A549 (cell line): ENCODE measurements at regions not wholly inside any gene's neighbourhood (a gene's known extent, or its start where the extent isn't known, plus 50 kb on each side); places are given as distances from the start of the nearest gene placed in this dataset.

Experiments used
- ATOH8 ChIP-seq: fragments of 250-450 bp; sonication (Bioruptor Pico); IDR thresholded peaks from 2 replicates; pipeline ENCODE4 v1.5.0; 2020; ENCODE audit warnings: low read depth, mild to moderate bottlenecking, moderate library complexity
- BCL3 ChIP-seq: fragments of >200 bp; sonication (Bioruptor Twin); formaldehyde crosslinking; IDR thresholded peaks from 3 replicates; pipeline ENCODE4 v1.6.1; 2016
- BHLHE40 ChIP-seq: IDR thresholded peaks from 2 replicates; pipeline ENCODE4 v1.6.1; 2012; ENCODE audit warnings: low read depth, low read length, inconsistent platforms
- JUNB ChIP-seq: fragments of >200 bp; sonication (Bioruptor Twin); formaldehyde crosslinking; IDR thresholded peaks from 2 replicates; pipeline ENCODE4 v1.6.1; 2016
- MAX ChIP-seq: IDR thresholded peaks from 2 replicates; pipeline ENCODE4 v1.6.1; 2012
- POLR2A ChIP-seq: IDR thresholded peaks from 2 replicates; pipeline ENCODE4 v1.6.1; 2012; ENCODE audit warnings: mild to moderate bottlenecking, low read length
- RCOR1 ChIP-seq: fragments of 150-350 bp; IDR thresholded peaks from 2 replicates; pipeline ENCODE4 v1.6.1; 2014; ENCODE audit warnings: antibody characterized with exemption, low read length, low read depth
- RFX5 ChIP-seq: fragments of 450-650 bp; IDR thresholded peaks from 2 replicates; pipeline ENCODE4 v1.7.1; 2014; ENCODE audit warnings: antibody characterized with exemption, mild to moderate bottlenecking, moderate library complexity
- TF ChIP-seq, protein P1 (sequence below): fragments of >200 bp; sonication (Bioruptor Twin); formaldehyde crosslinking; IDR thresholded peaks from 3 replicates; pipeline ENCODE4 v1.5.1; 2016
- TF ChIP-seq, protein P2 (sequence below): fragments of 250-450 bp; sonication (Bioruptor Pico); IDR thresholded peaks from 2 replicates; pipeline ENCODE4 v1.5.0; 2021; ENCODE audit warnings: mild to moderate bottlenecking, moderate library complexity, borderline replicate concordance

DNA sequence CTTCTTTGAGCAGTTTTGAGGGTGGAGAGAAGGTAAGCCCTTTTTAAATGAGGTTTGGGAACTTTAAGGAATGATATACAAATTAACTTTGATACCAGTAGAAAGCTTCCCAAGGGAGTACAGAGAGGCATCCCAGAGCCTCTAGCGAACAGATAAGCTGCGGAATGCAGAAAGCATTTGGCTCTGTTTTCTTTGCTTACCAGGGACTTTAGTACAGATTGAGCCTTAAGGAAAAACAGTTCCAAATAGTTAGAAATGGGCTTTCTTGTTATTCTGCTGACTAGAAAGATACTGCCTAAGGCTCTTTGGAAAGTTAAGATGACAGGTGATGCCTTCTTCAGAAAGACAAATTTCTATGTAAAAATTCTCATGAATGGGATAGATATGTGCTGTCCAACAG, 261.7 kb upstream of the FOXN3 start:
- TF ChIP-seq RCOR1 (no peak), POLR2A (no peak), RFX5 (no peak), MAX (no peak), JUNB (no peak), BHLHE40 (no peak), BCL3 (no peak), ATOH8 (CRISPR knock-in tag) (no peak)
- TF ChIP-seq, protein P1, sequence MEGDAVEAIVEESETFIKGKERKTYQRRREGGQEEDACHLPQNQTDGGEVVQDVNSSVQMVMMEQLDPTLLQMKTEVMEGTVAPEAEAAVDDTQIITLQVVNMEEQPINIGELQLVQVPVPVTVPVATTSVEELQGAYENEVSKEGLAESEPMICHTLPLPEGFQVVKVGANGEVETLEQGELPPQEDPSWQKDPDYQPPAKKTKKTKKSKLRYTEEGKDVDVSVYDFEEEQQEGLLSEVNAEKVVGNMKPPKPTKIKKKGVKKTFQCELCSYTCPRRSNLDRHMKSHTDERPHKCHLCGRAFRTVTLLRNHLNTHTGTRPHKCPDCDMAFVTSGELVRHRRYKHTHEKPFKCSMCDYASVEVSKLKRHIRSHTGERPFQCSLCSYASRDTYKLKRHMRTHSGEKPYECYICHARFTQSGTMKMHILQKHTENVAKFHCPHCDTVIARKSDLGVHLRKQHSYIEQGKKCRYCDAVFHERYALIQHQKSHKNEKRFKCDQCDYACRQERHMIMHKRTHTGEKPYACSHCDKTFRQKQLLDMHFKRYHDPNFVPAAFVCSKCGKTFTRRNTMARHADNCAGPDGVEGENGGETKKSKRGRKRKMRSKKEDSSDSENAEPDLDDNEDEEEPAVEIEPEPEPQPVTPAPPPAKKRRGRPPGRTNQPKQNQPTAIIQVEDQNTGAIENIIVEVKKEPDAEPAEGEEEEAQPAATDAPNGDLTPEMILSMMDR: no peak
- TF ChIP-seq, protein P2, sequence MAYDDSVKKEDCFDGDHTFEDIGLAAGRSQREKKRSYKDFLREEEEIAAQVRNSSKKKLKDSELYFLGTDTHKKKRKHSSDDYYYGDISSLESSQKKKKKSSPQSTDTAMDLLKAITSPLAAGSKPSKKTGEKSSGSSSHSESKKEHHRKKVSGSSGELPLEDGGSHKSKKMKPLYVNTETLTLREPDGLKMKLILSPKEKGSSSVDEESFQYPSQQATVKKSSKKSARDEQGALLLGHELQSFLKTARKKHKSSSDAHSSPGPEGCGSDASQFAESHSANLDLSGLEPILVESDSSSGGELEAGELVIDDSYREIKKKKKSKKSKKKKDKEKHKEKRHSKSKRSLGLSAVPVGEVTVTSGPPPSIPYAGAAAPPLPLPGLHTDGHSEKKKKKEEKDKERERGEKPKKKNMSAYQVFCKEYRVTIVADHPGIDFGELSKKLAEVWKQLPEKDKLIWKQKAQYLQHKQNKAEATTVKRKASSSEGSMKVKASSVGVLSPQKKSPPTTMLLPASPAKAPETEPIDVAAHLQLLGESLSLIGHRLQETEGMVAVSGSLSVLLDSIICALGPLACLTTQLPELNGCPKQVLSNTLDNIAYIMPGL (CRISPR knock-in tag): no peak
